ENCODE measurements at regions not wholly inside any gene's neighbourhood (a gene's known extent, or its start where the extent isn't known, plus 50 kb on each side); places are given as distances from the start of the nearest gene placed in this dataset.

DNA sequence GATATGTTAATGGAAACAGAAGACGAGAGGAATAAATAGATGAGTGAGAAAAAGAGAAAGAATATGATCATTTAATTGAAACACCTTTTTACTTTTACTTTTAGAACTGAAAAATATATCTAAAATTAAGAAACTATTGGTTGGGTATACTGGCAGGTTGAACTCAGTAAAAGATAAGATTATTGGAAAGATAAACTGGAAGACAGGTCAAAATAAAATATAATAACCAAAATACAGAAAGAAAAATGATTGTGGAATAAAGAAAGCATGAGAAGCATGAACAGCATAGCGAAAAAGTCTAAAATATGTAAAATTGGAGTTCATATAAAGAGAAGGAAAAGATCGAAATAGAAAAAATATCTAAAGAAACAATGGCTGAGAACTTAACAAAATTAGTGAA, 242.2 kb upstream of the MIR17HG start:
- no peak for DNase-seq (ENCODE audit: extremely low spot score)
- Histone ChIP-seq H3K4me1 (ENCODE audit: insufficient read depth) (no peaks in the 10 kb centered on the region), H3K27ac (ENCODE audit: low read depth) (no peak overlapping the region), H3K4me3 (ENCODE audit: low read depth, low read length) (no peak overlapping the region), H3K36me3 (ENCODE audit: insufficient read depth) (no peaks in the 10 kb centered on the region)
- 92% methylated on average over 3 of the region's 3 CpGs for WGBS

GRCh38 chr13:91106565-91106964, 240.9 kb upstream of the MIR17HG start:
- Histone ChIP-seq H3K4me3 (ENCODE audit: low read depth, low read length) (no peak overlapping the region), H3K36me3 (ENCODE audit: insufficient read depth) (no peaks in the 10 kb centered on the region), H3K4me1 (ENCODE audit: insufficient read depth) (no peaks in the 10 kb centered on the region), H3K27ac (ENCODE audit: low read depth) (no peak overlapping the region)
- 88% methylated on average over 2 of the region's 2 CpGs for WGBS
- DNase-seq (ENCODE audit: extremely low spot score), result no peak

- DNase-seq (ENCODE audit: extremely low spot score), result no peak
- Histone ChIP-seq H3K27ac (ENCODE audit: low read depth) (no peak overlapping the region), H3K4me3 (ENCODE audit: low read depth, low read length) (no peak overlapping the region), H3K36me3 (ENCODE audit: insufficient read depth) (no peaks in the 10 kb centered on the region), H3K4me1 (ENCODE audit: insufficient read depth) (no peaks in the 10 kb centered on the region)
- WGBS, result 84% methylated on average over 1 of the region's 1 CpG
Measured at GRCh38 chr13:91108315-91108714, 239.2 kb upstream of the MIR17HG start.

GRCh38 chr13:91111476-91112200, 235.8 kb upstream of the MIR17HG start:
- no peaks in the 10 kb centered on the region for H3K4me1 ChIP-seq (ENCODE audit: insufficient read depth)
- H3K27ac ChIP-seq (ENCODE audit: low read depth), result no peak overlapping the region
- H3K4me3 ChIP-seq (ENCODE audit: low read depth, low read length), result no peak overlapping the region
- WGBS, result 79% methylated on average over 6 of the region's 6 CpGs
- no peaks in the 10 kb centered on the region for H3K36me3 ChIP-seq (ENCODE audit: insufficient read depth)
- no peak for DNase-seq (ENCODE audit: extremely low spot score)

DNA sequence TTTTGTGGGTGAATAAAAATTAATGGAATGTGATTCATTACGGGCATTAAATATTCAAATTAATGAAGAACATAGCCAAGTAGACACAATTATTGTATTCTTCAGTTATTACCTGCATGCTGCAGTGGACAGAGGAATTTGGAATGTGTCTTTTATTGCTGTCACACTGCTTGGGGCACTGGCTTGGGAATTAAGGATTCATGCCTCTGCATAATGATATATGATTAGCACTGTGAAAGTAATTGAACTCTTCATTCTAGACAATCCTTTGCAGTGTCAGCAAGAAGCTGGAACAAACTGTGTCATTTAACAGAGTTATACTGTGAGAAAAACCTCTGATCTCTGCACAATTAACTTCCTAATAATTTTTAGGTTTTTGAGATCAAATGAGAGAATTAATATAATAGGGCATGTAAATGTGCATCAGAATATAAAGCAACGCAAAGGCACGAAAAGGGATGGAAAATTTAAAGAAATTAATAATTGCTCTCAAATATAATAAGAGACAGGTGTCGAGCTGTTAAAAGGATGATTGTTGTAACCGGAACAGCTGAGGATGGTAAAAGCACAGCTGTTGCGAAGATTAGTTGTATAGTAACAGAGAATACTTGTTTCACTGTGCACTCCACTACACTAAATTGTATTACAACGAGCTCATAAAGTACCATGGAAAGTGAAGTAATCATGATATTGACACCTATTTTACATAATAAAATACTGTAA, 235.1 kb upstream of the MIR17HG start:
- Histone ChIP-seq H3K4me1 (ENCODE audit: insufficient read depth) (no peaks in the 10 kb centered on the region), H3K27ac (ENCODE audit: low read depth) (no peak overlapping the region), H3K4me3 (ENCODE audit: low read depth, low read length) (no peak overlapping the region), H3K36me3 (ENCODE audit: insufficient read depth) (no peaks in the 10 kb centered on the region)
- WGBS, result 75% methylated on average over 7 of the region's 7 CpGs
- no peak for DNase-seq (ENCODE audit: extremely low spot score)

GRCh38 chr13:91112924-91113277, 234.6 kb upstream of the MIR17HG start:
- H3K4me3 ChIP-seq (ENCODE audit: low read depth, low read length), result no peak overlapping the region
- H3K27ac ChIP-seq (ENCODE audit: low read depth), result no peak overlapping the region
- H3K4me1 ChIP-seq (ENCODE audit: insufficient read depth), result no peaks in the 10 kb centered on the region
- H3K36me3 ChIP-seq (ENCODE audit: insufficient read depth), result no peaks in the 10 kb centered on the region
- no peak for DNase-seq (ENCODE audit: extremely low spot score)
- 82% methylated on average over 1 of the region's 1 CpG for WGBS

DNA sequence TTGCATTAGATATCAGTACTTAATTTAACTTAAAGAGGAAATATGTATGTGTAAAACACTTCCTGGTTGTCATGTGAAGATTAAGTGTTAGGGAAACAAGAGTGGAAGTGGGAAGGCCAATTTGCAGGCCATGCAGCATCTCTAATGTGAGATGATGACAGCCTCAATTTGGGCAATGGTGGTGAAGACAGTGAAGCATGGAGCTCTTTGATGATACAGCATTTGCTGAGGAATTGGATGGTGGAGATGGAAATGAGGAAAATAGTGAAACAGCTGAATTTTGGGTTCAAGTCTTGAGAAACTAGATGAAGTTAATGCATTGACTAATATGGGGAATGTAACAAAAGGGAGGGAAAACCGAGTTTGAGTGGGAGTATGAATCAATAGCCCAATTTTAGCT, 231.7 kb upstream of the MIR17HG start:
- 89% methylated on average over 1 of the region's 1 CpG for WGBS
- no peaks in the 10 kb centered on the region for H3K4me1 ChIP-seq (ENCODE audit: insufficient read depth)
- H3K36me3 ChIP-seq (ENCODE audit: insufficient read depth), result no peaks in the 10 kb centered on the region
- DNase-seq (ENCODE audit: extremely low spot score), result no peak
- H3K27ac ChIP-seq (ENCODE audit: low read depth), result no peak overlapping the region
- no peak overlapping the region for H3K4me3 ChIP-seq (ENCODE audit: low read depth, low read length)

DNA sequence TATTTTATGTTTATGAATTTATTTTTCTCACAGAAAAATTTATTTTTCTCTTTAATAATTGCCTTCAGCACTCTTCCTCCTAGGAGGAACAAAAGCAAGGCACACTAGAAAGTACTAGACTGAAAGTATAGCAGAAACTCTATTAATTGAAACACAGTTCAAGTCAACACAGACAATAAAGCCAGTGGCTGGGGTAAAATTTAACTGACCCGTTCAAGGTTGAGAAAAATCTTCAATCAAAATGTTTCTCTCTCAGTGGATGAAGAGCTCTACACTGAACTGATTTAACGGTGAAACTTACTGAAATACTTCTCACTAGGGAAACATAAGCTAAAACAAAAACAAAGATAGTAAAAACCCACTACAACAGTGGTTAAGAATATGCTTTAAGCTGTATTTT, 230.1 kb upstream of the MIR17HG start:
- Histone ChIP-seq H3K4me1 (ENCODE audit: insufficient read depth) (no peaks in the 10 kb centered on the region), H3K4me3 (ENCODE audit: low read depth, low read length) (no peak overlapping the region), H3K27ac (ENCODE audit: low read depth) (no peak overlapping the region), H3K36me3 (ENCODE audit: insufficient read depth) (no peaks in the 10 kb centered on the region)
- no peak for DNase-seq (ENCODE audit: extremely low spot score)
- 72% methylated on average over 2 of the region's 2 CpGs for WGBS

GRCh38 chr13:91119643-91120042, 227.8 kb upstream of the MIR17HG start:
- H3K4me3 ChIP-seq (ENCODE audit: low read depth, low read length), result no peak overlapping the region
- DNase-seq (ENCODE audit: extremely low spot score), result no peak
- WGBS, result 89% methylated on average over 3 of the region's 3 CpGs
- H3K27ac ChIP-seq (ENCODE audit: low read depth), result no peak overlapping the region
- H3K4me1 ChIP-seq (ENCODE audit: insufficient read depth), result no peaks in the 10 kb centered on the region
- no peaks in the 10 kb centered on the region for H3K36me3 ChIP-seq (ENCODE audit: insufficient read depth)

GRCh38 chr13:91122766-91123165, 224.7 kb upstream of the MIR17HG start:
- no peak for DNase-seq (ENCODE audit: extremely low spot score)
- WGBS, result 58% methylated on average over 1 of the region's 1 CpG

DNA sequence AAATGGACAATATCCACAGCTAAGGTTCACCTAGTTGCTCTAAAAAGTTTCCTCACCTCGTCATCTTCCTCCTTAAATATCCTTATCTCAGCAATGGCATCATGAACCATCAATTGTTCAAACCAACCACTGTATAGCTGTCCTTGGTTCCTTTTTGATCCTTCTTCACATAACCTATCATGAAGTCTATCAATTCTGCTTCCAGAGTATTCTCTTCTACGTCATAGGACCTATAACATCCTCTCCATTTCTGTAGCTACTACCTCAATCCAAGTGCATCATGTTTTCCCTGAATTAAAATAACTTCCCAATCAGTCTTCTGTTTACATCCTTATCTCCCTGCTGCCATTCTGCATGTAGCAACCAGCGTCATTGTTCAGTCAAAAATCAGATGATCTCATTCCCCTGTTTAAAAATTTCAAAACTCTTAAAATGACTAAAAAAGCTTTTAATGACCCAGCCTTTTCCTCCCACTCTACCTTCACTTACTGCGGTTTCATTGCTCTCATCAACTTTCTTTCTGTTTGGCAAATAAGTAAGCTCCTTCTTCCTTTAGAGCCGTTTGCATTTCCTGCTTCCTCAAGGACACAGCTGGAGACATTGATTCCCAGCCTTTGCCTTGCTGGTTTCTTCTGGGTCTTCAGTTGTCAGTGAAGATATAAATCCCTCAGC, 223.9 kb upstream of the MIR17HG start:
- no peak for DNase-seq (ENCODE audit: extremely low spot score)
- Histone ChIP-seq H3K4me3 (ENCODE audit: low read depth, low read length) (no peak overlapping the region), H3K27ac (ENCODE audit: low read depth) (no peak overlapping the region), H3K4me1 (ENCODE audit: insufficient read depth) (no peaks in the 10 kb centered on the region), H3K36me3 (ENCODE audit: insufficient read depth) (no peaks in the 10 kb centered on the region)
- 51% methylated on average over 5 of the region's 5 CpGs for WGBS

More at GRCh38 chr13:91122766-91123165, 224.7 kb upstream of the MIR17HG start:
- Histone ChIP-seq H3K4me3 (ENCODE audit: low read depth, low read length) (no peak overlapping the region), H3K4me1 (ENCODE audit: insufficient read depth) (no peaks in the 10 kb centered on the region), H3K36me3 (ENCODE audit: insufficient read depth) (no peaks in the 10 kb centered on the region), H3K27ac (ENCODE audit: low read depth) (no peak overlapping the region)

- WGBS, result 56% methylated on average over 4 of the region's 4 CpGs
- H3K4me1 ChIP-seq (ENCODE audit: insufficient read depth), result no peaks in the 10 kb centered on the region
Measured at GRCh38 chr13:91126806-91127205, 220.7 kb upstream of the MIR17HG start.

DNA sequence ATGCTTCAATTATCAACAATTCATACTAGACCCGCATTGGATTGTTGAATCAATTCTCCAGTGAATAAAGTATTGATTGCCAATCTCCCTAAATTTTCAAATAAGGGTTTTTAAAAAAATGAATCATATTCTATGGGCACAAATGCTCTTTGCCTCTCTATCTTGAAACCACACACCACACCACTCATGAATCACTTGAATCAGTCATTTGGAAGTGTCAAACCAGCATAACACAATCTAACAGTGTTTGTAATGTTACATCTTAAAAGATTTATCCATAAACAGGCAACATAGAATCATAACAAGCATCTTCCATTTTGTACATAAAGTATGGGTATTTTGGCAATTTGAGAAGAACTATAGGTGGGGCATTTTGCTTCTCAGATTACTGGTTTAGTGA, 219.5 kb upstream of the MIR17HG start:
- DNase-seq (ENCODE audit: extremely low spot score), result no peak

More at GRCh38 chr13:91126806-91127205, 220.7 kb upstream of the MIR17HG start:
- Histone ChIP-seq H3K4me3 (ENCODE audit: low read depth, low read length) (no peak overlapping the region), H3K36me3 (ENCODE audit: insufficient read depth) (no peaks in the 10 kb centered on the region), H3K27ac (ENCODE audit: low read depth) (no peak overlapping the region)
- no peak for DNase-seq (ENCODE audit: extremely low spot score)

GRCh38 chr13:91132381-91132780, 215.1 kb upstream of the MIR17HG start:
- H3K27ac ChIP-seq (ENCODE audit: low read depth), result no peak overlapping the region
- 88% methylated on average over 4 of the region's 4 CpGs for WGBS
- no peaks in the 10 kb centered on the region for H3K36me3 ChIP-seq (ENCODE audit: insufficient read depth)
- no peak for DNase-seq (ENCODE audit: extremely low spot score)
- H3K4me3 ChIP-seq (ENCODE audit: low read depth, low read length), result no peak overlapping the region
- H3K4me1 ChIP-seq (ENCODE audit: insufficient read depth), result no peaks in the 10 kb centered on the region

More for the DNA sequence above, 219.5 kb upstream of the MIR17HG start:
- WGBS, result 86% methylated on average over 1 of the region's 1 CpG
- H3K4me3 ChIP-seq (ENCODE audit: low read depth, low read length), result no peak overlapping the region
- no peak overlapping the region for H3K27ac ChIP-seq (ENCODE audit: low read depth)
- H3K4me1 ChIP-seq (ENCODE audit: insufficient read depth), result no peaks in the 10 kb centered on the region
- no peaks in the 10 kb centered on the region for H3K36me3 ChIP-seq (ENCODE audit: insufficient read depth)

Measured in urinary bladder (tissue), 3 donors.